Hepatocyte (in vitro differentiated cells): ENCODE measurements at regions not wholly inside any gene's neighbourhood (a gene's known extent, or its start where the extent isn't known, plus 50 kb on each side); places are given as distances from the start of the nearest gene placed in this dataset.

ENCODE experiments used
- DNase-seq: peaks from one replicate; pipeline ENCODE4 v3.0.0-alpha.2; 2016; ENCODE audit warnings: low spot score
- H2AFZ ChIP-seq: fragments of 200-600 bp; sonication (generic); 2 replicates; pipeline ENCODE4 v1.6.0; 2016; ENCODE audit warnings: antibody characterized with exemption, mild to moderate bottlenecking
- H3K27ac ChIP-seq: fragments of 200-600 bp; sonication (generic); 2 replicates; pipeline ENCODE4 v1.5.1; 2016; ENCODE audit warnings: mild to moderate bottlenecking
- H3K27me3 ChIP-seq: fragments of 200-600 bp; sonication (generic); 2 replicates; pipeline ENCODE4 v1.6.1; 2016
- H3K36me3 ChIP-seq: fragments of 200-600 bp; sonication (generic); replicated peaks from 2 replicates; pipeline ENCODE4 v1.5.1; 2016; ENCODE audit warnings: low read depth; ENCODE audit not compliant: insufficient read depth
- H3K4me1 ChIP-seq: fragments of 200-600 bp; sonication (generic); 2 replicates; pipeline ENCODE4 v1.5.1; 2016; ENCODE audit warnings: mild to moderate bottlenecking, moderate library complexity; ENCODE audit not compliant: insufficient read depth
- H3K4me2 ChIP-seq: fragments of 200-600 bp; sonication (generic); 2 replicates; pipeline ENCODE4 v1.6.0; 2016
- H3K4me3 ChIP-seq: fragments of 200-600 bp; sonication (generic); 2 replicates; pipeline ENCODE4 v1.5.1; 2016; ENCODE audit warnings: mild to moderate bottlenecking
- H3K79me2 ChIP-seq: fragments of 200-600 bp; sonication (generic); 2 replicates; pipeline ENCODE4 v1.6.0; 2017; ENCODE audit warnings: mild to moderate bottlenecking
- H3K9me2 ChIP-seq: fragments of 200-600 bp; sonication (generic); replicated peaks from 2 replicates; pipeline ENCODE4 v1.6.0; 2017; ENCODE audit warnings: mild to moderate bottlenecking; ENCODE audit not compliant: insufficient read depth
- H3K9me3 ChIP-seq: fragments of 200-600 bp; sonication (generic); 2 replicates; pipeline ENCODE4 v1.5.1; 2016; ENCODE audit warnings: low read depth, mild to moderate bottlenecking
- H4K20me1 ChIP-seq: fragments of 200-600 bp; sonication (generic); 2 replicates; pipeline ENCODE4 v1.6.0; 2016; ENCODE audit warnings: mild to moderate bottlenecking; ENCODE audit not compliant: insufficient read depth, poor library complexity, severe bottlenecking
- EZH2 ChIP-seq: fragments of 200-600 bp; sonication (generic); IDR thresholded peaks from 2 replicates; pipeline ENCODE4 v1.6.1; 2016; ENCODE audit warnings: antibody characterized with exemption, mild to moderate bottlenecking, borderline replicate concordance
- EZH2phosphoT487 ChIP-seq: fragments of 200-600 bp; sonication (generic); IDR thresholded peaks from one replicate; pipeline ENCODE4 v1.6.1; 2018; ENCODE audit warnings: antibody characterized with exemption, mild to moderate bottlenecking, low read depth, moderate library complexity; ENCODE audit not compliant: unreplicated experiment, severe bottlenecking
- WGBS: methylation state at CpG from one replicate; pipeline ENCODE4 v1.1.6; 2016; ENCODE audit warnings: low lambda C conversion rate; ENCODE audit errors: missing lambda C conversion rate; 5-methylcytosine and 5-hydroxymethylcytosine counted together
- TF ChIP-seq, protein P1 (sequence below): fragments of 200-600 bp; sonication (generic); IDR thresholded peaks from 2 replicates; pipeline ENCODE4 v1.5.1; 2016; ENCODE audit warnings: antibody characterized with exemption, mild to moderate bottlenecking; ENCODE audit not compliant: poor library complexity

DNA sequence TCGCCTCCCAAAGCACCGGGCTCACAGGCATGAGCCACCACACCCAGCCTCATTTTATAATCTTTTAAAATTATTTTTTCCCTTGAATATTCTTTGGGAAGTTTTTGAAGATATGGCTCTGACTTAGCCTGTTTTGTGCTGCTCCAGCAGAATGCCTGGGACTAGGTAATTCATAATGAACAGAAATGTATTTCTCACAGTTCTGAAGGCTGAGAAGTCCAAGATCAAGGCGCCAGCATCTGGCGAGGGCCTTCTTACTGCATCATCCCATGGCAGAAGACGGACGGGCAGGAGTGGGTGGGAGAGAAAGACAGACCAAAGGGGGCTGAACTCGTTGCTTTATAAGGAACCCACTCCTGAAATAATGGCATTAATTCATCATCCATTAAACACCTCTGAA lies 99.0 kb upstream of the SLC25A33 start:
- no peaks in the 10 kb centered on the region for H4K20me1 ChIP-seq
- 96% methylated on average over 7 of the region's 7 CpGs for WGBS
- H2AFZ ChIP-seq = no peak overlapping the region
- H3K4me1 ChIP-seq = peaks cover 81% of the 10 kb centered on the region
- H3K4me3 ChIP-seq = no peak overlapping the region
- no peak for TF ChIP-seq EZH2
- no peak for TF ChIP-seq EZH2phosphoT487
- TF ChIP-seq, protein P1, sequence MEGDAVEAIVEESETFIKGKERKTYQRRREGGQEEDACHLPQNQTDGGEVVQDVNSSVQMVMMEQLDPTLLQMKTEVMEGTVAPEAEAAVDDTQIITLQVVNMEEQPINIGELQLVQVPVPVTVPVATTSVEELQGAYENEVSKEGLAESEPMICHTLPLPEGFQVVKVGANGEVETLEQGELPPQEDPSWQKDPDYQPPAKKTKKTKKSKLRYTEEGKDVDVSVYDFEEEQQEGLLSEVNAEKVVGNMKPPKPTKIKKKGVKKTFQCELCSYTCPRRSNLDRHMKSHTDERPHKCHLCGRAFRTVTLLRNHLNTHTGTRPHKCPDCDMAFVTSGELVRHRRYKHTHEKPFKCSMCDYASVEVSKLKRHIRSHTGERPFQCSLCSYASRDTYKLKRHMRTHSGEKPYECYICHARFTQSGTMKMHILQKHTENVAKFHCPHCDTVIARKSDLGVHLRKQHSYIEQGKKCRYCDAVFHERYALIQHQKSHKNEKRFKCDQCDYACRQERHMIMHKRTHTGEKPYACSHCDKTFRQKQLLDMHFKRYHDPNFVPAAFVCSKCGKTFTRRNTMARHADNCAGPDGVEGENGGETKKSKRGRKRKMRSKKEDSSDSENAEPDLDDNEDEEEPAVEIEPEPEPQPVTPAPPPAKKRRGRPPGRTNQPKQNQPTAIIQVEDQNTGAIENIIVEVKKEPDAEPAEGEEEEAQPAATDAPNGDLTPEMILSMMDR = no peak
- no peaks in the 10 kb centered on the region for H3K9me2 ChIP-seq
- no peaks in the 10 kb centered on the region for H3K36me3 ChIP-seq
- no peak overlapping the region for H3K27ac ChIP-seq
- H3K4me2 ChIP-seq = no peak overlapping the region
- DNase-seq = no peak
- H3K9me3 ChIP-seq = no peaks in the 10 kb centered on the region
- no peaks in the 10 kb centered on the region for H3K27me3 ChIP-seq
- H3K79me2 ChIP-seq = no peaks in the 10 kb centered on the region

DNA sequence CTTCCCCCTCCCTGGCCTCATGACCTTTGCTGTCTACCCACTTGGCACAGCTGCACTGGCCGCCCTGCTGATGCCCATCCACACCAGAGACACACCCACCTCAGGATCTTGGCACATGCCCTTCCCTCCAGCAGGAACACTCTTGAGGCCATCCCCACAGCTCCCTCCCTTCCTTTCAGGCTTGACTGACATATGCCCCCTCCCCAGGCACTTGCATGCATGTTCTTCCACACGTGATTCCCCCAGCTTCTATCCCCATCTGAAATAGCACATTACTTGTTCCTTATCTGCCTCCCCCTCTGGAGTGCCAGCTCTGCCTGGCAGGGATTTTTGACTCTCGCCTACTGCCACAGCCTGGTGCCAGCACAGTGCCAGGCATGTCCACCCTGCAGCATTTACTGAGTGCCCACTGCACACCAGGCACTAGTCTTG lies 98.5 kb upstream of the SLC25A33 start:
- no peak overlapping the region for H2AFZ ChIP-seq
- H3K9me3 ChIP-seq = no peaks in the 10 kb centered on the region
- H3K27me3 ChIP-seq = no peaks in the 10 kb centered on the region
- TF ChIP-seq EZH2 (no peak), EZH2phosphoT487 (no peak)
- TF ChIP-seq, protein P1 = no peak
- DNase-seq = no peak
- H3K4me3 ChIP-seq = no peak overlapping the region
- H3K4me1 ChIP-seq = peaks cover 76% of the 10 kb centered on the region
- H3K27ac ChIP-seq = peak overlapping the region; percentile 95
- H3K9me2 ChIP-seq = no peaks in the 10 kb centered on the region
- H3K79me2 ChIP-seq = no peaks in the 10 kb centered on the region
- 92% methylated on average over 3 of the region's 3 CpGs for WGBS
- H3K4me2 ChIP-seq = no peak overlapping the region
- no peaks in the 10 kb centered on the region for H4K20me1 ChIP-seq
- H3K36me3 ChIP-seq = no peaks in the 10 kb centered on the region

DNA sequence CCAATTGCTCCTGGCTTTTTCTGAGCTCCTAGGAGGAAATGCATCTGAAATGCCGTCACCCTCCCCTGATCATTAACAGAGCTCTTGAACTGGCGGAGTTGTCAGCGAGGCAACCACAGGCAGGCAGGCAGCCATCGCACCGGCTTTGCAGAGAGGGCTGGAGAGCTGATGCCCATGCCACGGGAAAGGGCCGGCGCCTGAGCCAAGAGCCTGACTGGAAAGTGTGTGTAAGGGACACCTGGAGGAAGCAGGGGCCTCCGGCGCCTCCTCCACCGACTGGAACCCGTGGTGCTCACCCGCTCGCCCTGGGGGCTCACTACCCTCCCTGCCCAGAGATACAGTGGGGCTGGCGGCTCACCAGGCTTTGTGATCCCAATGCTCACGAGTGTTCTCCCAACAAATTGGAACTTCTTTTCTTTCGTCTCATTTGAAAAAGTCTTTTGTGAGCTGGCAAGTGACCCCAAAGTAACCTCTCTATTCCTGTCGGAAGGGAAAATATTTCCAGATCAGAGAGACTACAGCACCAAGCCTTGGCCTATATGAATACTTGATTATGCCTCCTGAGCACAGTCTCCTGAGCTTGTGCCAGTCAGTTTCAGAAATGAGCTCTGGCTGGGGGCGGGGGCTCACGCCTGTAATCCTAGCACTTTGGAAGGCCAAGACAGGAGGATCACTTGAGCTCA lies 97.7 kb upstream of the SLC25A33 start:
- Histone ChIP-seq H3K4me2 (peak overlapping the region; percentile 46), H3K27ac (peak overlapping the region; percentile 95), H2AFZ (peak overlapping the region; percentile 30), H3K36me3 (no peaks in the 10 kb centered on the region), H4K20me1 (no peaks in the 10 kb centered on the region), H3K9me3 (no peaks in the 10 kb centered on the region), H3K9me2 (no peaks in the 10 kb centered on the region), H3K79me2 (no peaks in the 10 kb centered on the region), H3K4me3 (no peak overlapping the region), H3K4me1 (peaks cover 71% of the 10 kb centered on the region), H3K27me3 (no peaks in the 10 kb centered on the region)
- peak; percentile 62 for DNase-seq
- WGBS = 51% methylated on average over 19 of the region's 20 CpGs
- no peak for TF ChIP-seq EZH2
- no peak for TF ChIP-seq EZH2phosphoT487
- TF ChIP-seq, protein P1 = no peak
